Prostate gland (tissue), 2 donors: ENCODE measurements at regions not wholly inside any gene's neighbourhood (a gene's known extent, or its start where the extent isn't known, plus 50 kb on each side); places are given as distances from the start of the nearest gene placed in this dataset.

ENCODE experiments used
- POLR2A ChIP-seq: fragments of 450-650 bp; IDR thresholded peaks from one replicate; pipeline ENCODE4 v1.6.1; 2016; ENCODE audit warnings: antibody characterized with exemption, mild to moderate bottlenecking
- POLR2AphosphoS5 ChIP-seq: sonication (generic); formaldehyde crosslinking; IDR thresholded peaks from one replicate; pipeline ENCODE4 v1.6.1; 2017; ENCODE audit warnings: antibody characterized with exemption
- TF ChIP-seq, protein P1 (sequence below), 4 experiments: fragments of 200-600 bp in 2 of 4; fragments of 450-650 bp in 2 of 4; sonication (generic) in 2 of 4; IDR thresholded peaks; 1 replicate in 3 of 4; 2 replicates in 1 of 4; pipeline ENCODE4 v1.5.1; 2016 to 2019; ENCODE audit warnings: antibody characterized with exemption in 4 of 4, mild to moderate bottlenecking in 2 of 4, moderate library complexity in 2 of 4

DNA sequence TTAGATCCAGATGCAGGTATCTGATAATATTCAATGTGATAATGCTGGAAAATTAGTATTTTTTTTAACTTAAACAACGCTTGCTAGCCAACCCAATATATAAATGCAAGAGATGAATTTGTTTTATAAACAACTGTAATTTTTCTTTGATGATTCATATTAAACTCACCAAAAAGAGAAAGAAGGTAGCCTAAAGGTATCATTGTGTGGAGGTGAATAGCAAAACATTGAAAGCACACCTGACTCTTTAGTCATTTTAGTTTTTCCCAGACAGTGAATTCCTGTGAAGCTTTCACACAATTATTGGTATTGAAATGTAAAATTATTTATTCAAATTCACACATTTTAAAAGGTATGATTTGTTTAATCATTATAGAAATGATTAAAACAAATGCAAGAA, 424.0 kb downstream of the NR4A2 start:
- TF ChIP-seq POLR2AphosphoS5 (no peak), POLR2A (no peak)
- TF ChIP-seq, protein P1, sequence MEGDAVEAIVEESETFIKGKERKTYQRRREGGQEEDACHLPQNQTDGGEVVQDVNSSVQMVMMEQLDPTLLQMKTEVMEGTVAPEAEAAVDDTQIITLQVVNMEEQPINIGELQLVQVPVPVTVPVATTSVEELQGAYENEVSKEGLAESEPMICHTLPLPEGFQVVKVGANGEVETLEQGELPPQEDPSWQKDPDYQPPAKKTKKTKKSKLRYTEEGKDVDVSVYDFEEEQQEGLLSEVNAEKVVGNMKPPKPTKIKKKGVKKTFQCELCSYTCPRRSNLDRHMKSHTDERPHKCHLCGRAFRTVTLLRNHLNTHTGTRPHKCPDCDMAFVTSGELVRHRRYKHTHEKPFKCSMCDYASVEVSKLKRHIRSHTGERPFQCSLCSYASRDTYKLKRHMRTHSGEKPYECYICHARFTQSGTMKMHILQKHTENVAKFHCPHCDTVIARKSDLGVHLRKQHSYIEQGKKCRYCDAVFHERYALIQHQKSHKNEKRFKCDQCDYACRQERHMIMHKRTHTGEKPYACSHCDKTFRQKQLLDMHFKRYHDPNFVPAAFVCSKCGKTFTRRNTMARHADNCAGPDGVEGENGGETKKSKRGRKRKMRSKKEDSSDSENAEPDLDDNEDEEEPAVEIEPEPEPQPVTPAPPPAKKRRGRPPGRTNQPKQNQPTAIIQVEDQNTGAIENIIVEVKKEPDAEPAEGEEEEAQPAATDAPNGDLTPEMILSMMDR (IDR thresholded peaks at IDR 0.05): no peak
